ENCODE measurements at regions not wholly inside any gene's neighbourhood (a gene's known extent, or its start where the extent isn't known, plus 50 kb on each side); places are given as distances from the start of the nearest gene placed in this dataset.

- TF ChIP-seq CTCF (IDR thresholded peaks at IDR 0.05) (no peak), EP300 (IDR thresholded peaks at IDR 0.05) (no peak), POLR2AphosphoS5 (IDR thresholded peaks at IDR 0.05) (no peak), POLR2A (IDR thresholded peaks at IDR 0.05) (no peak)
Measured at GRCh38 chr4:59966758-59967157, 1233.4 kb upstream of the ADGRL3 start.
